Stimulated activated CD4-positive, alpha-beta T cell treated with anti-CD3 and anti-CD28 coated beads, Interleukin-2, amount 100 ng/mL, for 48 hours (primary cell): ENCODE measurements at regions not wholly inside any gene's neighbourhood (a gene's known extent, or its start where the extent isn't known, plus 50 kb on each side); places are given as distances from the start of the nearest gene placed in this dataset.
"Not testable (repeated sequence)": the region's sequence is repeated elsewhere in the genome, so short reads cannot be mapped to it uniquely, and the experiment has no call there.

Experiments used
- DNase-seq, 2 donors: peaks; one replicate each; pipeline ENCODE4 v3.0.0-alpha.2; 2020

DNA sequence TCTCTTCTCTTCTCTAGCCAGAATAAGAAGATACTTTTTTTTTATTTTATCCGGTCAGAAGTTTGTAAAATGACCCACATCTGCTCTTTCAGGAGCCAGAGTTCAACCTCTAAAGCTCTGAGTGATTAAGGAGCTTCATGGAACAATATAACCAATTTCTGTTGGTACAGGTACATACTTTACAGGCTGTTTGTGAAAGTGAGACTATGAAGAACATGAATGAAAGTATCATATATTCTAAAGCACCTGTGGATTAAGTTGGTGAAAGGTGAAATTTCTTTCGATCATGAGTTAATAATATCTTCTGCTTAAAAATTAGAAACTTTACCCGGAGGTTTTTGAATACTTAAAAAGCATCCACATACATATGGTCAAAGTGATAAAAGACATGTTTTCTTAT, 65.2 kb downstream of the DMRT2 start:
- no peak for DNase-seq

- no peak for DNase-seq
Measured at GRCh38 chr9:1117439-1117838, 67.3 kb downstream of the DMRT2 start.

- DNase-seq: no peak
Measured at GRCh38 chr9:1120500-1121165, 70.5 kb downstream of the DMRT2 start.

DNA sequence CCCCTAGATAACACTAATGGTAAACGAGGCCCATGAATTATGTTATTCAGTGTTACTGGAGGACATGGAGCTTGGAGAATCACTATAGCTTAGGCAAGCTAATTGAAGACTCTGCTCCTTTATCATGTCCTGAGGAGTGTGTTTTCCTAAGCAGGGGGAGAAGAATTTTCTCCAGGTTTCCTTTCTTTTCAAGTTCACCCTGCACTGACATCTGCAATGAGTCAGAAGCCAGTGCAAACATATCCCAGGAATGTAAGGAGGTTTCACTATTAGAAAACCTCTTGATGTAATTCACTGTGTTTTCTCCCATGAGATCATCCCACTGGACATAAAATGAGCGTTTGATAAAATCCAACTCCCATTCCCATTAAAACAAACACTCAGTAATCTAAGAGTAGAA, 75.6 kb downstream of the DMRT2 start:
- no peak for DNase-seq

GRCh38 chr9:1128046-1128445, 77.9 kb downstream of the DMRT2 start:
- DNase-seq: no peak

GRCh38 chr9:1129382-1129781, 79.2 kb downstream of the DMRT2 start:
- DNase-seq: no peak

GRCh38 chr9:1140057-1140456, 89.9 kb downstream of the DMRT2 start:
- no peak for DNase-seq

- DNase-seq: no peak
Measured at GRCh38 chr9:1151691-1152090, 101.5 kb downstream of the DMRT2 start.

DNA sequence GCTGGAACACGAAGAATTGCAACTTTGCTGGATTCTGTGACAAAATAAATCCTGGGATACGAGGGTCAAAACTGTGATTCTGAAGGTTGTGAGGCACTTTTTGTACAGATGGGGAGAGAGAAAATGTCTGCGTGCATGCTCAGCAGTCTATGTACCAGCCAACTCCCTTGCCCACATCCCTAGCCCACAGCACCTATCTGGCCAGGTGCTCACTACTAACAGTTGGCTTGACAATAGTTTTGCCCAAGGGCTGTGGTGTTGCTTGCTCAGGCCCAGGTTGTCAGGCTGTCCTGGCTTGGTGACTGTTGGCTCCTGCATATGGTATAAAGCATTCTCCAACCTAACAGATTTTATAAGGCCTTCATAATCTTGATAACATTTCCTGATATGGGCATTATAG, 102.0 kb downstream of the DMRT2 start:
- no peak for DNase-seq

- DNase-seq: no peak
Measured at GRCh38 chr9:1154739-1155138, 104.6 kb downstream of the DMRT2 start.

GRCh38 chr9:1155602-1156001, 105.4 kb downstream of the DMRT2 start:
- no peak for DNase-seq

DNA sequence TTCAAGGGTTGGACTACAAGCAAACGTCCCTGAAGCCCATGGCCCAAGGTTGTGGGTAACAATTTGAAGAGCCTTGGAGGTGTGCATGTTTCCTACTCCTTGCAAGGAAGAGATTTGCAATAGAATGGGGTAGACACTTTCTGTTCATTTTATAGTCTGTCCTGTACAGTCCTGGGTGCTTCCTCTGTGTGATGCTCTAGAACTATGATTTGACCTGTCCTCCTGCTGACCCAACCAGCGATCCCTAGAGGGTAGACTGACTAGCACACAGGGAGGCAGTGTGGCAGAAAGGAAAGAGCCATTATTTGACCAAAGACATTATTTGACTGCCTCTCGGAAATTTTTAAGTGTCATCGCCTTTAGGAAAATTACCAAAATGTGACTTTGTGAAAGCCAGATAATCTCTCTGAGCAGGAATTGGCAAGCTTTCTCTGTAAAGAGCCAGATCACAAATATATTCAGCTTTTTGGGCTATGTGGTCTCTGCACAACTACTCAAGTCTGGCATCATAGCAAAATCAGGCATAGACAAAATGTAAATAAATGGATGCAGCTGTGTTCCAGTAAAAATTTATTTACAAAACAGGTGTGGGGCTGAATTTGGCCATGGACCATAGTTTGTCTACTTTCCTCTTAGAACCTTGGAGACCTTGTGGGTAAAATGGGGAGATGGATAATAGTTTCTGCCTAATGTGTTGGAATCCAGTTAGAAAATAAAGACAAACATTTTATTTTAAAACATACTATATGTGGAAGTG, 106.8 kb downstream of the DMRT2 start:
- DNase-seq: no peak

GRCh38 chr9:1157836-1158235, 107.7 kb downstream of the DMRT2 start:
- no peak for DNase-seq

GRCh38 chr9:1170918-1171317, 120.8 kb downstream of the DMRT2 start:
- no peak for DNase-seq

DNA sequence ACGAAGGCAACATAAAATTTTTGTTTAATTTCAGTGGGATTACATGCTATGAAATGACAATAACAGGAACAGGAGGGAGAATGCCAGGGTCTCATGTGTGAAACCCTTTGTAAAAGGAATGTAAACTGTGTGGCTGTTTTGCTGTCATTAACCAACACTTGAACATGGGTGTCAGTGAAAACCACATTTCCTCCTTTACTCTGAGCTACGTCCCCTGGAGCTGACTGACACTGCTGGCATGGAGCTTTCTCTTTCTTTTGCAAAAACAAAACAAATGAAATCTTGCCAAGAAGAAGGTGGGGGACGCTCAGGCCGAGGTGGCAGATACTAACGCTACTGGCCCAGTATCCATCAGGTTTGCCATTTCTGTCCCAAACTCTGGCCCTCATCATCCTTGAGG, 121.4 kb downstream of the DMRT2 start:
- DNase-seq: no peak

GRCh38 chr9:1173211-1173610, 123.1 kb downstream of the DMRT2 start:
- DNase-seq: no peak

- no peak for DNase-seq
Measured at GRCh38 chr9:1173993-1174392, 123.8 kb downstream of the DMRT2 start.

- DNase-seq: no peak
Measured at GRCh38 chr9:1179366-1179765, 129.2 kb downstream of the DMRT2 start.

DNA sequence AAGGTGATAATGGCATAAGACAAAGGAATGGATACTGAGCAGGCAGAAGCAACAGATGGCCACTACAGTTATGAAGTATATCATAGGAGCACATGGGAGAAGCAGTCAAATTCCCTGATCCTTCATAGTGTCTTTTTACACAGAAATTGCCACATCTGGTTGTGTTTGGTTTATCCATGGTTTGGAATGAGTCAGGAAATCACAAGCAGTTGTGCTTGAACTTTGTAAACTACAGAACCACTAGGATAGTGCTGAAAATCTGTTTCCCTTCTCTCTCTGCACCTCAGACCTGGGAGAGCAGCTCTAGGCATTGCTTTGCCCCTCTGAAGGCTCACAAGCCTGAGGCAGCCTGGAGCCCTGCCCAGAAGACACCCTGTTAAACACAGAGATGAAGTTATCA, 134.0 kb downstream of the DMRT2 start:
- DNase-seq: no peak

GRCh38 chr9:1187137-1187536, 137.0 kb downstream of the DMRT2 start:
- DNase-seq: not testable (repeated sequence)

DNA sequence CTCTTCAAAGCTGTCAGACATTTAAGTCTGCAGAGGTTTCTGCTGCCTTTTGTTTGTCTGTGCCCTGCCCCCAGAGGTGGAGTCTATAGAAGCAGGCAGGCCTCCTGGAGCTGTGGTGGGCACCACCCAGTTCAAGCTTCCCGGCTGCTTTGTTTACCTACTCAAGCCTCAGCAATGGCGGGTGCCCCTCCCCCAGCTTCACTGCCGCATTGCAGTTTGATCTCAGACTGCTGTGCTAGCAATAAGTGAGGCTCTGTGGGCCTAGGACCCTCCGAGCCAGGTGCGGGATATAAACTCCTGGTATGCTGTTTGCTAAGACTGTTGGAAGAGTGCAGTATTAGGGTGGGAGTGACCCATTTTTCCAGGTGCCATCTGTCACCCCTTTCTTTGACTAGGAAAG, 145.5 kb downstream of the DMRT2 start:
- not testable (repeated sequence) for DNase-seq

DNA sequence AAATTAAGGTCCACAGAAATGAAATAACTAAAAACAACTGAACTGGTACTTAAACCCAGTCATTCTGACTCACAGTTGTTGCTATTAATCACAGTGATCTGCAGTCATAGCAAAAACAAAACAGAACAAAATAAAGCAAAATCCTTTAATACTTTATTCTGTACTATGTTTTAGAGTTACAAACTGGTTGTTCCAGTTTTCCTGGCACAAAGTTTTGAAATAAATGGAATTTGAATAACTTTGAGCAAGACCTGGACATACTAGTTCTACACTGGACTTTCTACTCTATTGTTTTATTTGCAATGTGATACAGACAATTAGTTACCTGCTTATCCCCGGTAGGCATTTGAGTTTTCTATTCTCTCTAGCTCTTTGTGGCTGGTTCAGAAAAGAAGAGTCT, 147.9 kb downstream of the DMRT2 start:
- no peak for DNase-seq

DNA sequence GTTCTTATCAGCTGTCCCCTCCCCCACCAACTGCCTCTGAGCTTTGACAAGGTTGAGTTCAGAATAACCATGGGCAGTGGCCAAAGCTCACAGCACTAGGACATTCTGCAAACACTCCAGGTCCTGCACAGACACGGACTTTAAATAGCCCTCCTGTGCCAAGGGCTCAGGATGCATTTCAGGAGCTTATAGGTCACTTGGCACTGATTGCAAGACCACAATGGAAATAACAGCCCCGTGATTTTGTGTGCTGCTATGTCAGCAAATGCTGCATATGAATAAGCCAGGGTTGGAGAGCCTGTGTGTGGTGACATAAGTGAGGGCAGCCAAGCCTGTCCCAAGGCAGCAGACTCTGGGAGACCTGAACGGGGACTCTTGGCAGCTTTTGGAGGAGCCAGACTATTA, 150.7 kb downstream of the DMRT2 start:
- DNase-seq: no peak

- no peak for DNase-seq
Measured at GRCh38 chr9:1201262-1201661, 151.1 kb downstream of the DMRT2 start.

DNA sequence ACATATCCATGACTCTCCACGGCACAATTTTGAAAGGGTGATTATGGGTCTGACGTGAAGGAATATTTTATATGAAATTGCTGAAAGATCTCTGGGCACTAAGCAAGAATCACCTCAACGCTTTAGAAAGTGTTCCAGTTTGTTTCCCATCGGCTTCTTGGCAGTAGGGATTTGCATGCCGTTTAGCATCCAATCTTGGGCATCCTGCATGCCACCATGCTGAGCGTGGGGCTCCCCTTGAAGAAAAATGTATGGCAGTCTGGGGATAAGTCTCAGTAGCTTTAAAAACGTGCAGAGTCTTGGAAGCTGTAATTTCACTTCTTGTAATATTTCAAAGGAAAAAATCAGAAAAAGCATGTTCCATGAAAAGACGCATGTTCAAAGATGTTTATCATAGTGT, 151.7 kb downstream of the DMRT2 start:
- no peak for DNase-seq
